GM18511 (cell line): ENCODE measurements at regions not wholly inside any gene's neighbourhood (a gene's known extent, or its start where the extent isn't known, plus 50 kb on each side); places are given as distances from the start of the nearest gene placed in this dataset.

Experiments used
- ATAC-seq: cut with Tn5 transposase; IDR thresholded peaks from one replicate; pipeline ENCODE4 v1.9.1; 2021; ENCODE audit warnings: mild to moderate bottlenecking, moderate library complexity; ENCODE audit not compliant: unreplicated experiment

DNA sequence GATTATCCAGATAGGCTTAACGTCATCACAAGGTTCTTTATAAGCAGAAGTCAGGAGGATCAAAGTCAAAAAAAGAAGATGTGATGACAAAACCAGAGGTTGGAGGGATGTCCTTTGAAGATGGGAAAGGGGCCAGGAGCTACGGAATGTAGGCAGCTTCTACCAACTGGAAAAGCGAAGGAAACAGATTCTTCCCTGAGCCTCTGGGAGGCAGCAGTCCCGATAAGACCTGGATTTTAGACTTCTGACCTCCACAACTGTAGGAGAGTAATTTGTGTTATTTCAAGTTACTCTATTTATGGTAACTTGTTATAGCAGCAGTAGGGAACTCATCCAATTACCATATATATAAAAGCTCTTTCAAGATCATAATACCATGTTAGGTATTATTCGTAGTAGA is 98.8 kb upstream of the MYCBP2 start:
- ATAC-seq: no peak

DNA sequence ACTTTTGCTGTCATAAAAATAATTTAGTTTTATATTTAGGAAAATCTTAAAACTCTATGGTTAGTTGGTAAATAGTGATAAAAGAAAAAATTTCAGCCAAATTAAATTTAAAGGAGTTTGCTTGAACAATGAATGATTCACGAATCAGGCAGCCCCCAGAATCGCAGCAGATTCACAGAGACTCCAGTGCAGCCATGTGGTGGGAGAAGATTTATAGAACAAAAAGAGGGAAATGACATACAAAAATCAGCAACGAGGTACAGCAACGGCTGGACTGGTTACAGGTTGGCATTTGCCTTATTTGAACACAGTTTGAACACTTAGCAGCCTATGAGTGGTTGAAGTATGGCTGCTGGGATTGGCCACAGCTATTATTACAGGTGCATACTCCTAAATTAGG is 96.4 kb upstream of the MYCBP2 start:
- ATAC-seq: no peak

GRCh38 chr13:77422724-77423123 is 95.8 kb upstream of the MYCBP2 start:
- ATAC-seq: no peak

DNA sequence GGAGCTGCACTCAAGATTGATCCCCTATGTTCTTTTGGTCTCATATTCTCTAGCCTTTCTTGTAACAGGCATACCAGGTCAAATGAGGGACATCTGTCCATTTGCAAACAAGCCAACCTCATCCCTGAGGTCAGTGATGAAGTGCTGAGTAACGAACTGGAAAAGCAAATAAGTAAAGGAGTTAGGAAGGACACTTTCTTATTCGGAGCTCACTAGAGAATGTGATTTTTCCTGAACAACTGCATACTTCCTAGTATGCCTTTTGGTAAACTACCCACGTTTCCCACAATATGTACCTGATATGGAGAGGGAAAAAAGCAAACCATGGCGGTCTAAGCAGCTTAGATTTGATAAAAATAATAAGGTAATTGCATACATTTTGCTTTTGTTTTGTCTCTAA is 91.0 kb upstream of the MYCBP2 start:
- ATAC-seq: no peak

GRCh38 chr13:77416666-77417212 is 89.8 kb upstream of the MYCBP2 start:
- ATAC-seq: no peak

GRCh38 chr13:77415253-77416071 is 88.6 kb upstream of the MYCBP2 start:
- peak; percentile 91 for ATAC-seq

- ATAC-seq: no peak
These were observed 86.0 kb upstream of the MYCBP2 start for GRCh38 chr13:77412860-77413259.

DNA sequence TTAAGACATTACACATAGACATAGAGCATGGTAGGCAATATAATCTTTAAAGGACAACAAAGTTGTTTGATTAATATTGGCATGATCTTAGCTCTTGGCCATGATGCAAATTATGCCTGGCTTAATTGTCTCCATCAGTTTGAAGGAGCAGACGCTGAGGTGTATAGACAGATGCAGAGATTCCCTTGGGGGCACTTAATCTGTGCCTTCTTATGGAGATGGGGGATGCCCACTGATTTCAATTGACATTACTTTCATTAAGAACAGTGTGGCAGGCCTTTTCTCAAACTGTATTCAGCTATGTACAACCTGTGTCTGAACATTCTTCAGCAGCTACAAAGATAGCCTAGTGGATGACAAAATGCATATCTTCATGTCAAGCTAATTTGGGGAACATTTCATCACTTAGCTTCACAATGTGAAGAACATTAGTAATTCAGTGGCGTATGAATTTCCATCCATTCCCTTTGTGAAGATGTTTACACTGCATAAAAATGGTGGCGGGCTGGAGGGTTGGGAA is 85.3 kb upstream of the MYCBP2 start:
- no peak for ATAC-seq

GRCh38 chr13:77409412-77409811 is 82.5 kb upstream of the MYCBP2 start:
- no peak for ATAC-seq

DNA sequence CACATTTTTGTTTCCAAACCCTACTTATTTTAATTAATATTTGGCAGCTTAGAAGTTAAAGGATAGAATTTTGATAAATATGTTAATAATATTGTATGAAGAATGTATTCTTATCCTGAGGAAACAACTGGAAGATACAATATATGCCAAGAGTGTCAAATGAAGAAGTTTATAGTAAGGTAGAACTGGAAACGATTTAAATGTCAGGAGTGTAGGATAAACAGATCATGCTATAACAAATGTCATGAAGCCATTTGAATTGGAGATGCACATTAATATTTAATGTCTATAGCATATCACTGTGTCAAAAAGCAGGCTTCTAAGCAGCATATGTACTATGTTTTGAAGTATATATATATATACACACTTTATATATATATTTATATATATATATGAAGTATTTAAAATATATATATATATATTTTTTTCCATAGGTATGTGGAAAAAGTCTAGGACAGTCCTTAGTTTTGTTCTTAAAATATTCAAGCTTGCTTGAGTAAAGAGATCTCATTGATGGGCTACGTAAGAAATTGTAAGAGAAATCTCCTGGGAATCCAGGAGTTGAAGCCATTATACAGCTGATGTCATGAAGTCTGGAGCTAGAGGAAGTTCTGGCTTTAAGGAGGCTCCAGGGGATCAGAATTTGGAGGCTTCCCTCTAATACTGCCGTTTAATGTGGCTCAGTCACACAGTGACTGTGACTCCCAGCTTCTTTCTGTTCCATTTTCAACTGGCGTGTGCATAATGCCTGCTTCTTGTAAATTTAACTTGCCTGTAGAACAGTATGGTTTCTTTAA is 79.9 kb upstream of the MYCBP2 start:
- ATAC-seq: no peak

- ATAC-seq: no peak
These were observed 72.1 kb upstream of the MYCBP2 start for GRCh38 chr13:77398825-77399620.

DNA sequence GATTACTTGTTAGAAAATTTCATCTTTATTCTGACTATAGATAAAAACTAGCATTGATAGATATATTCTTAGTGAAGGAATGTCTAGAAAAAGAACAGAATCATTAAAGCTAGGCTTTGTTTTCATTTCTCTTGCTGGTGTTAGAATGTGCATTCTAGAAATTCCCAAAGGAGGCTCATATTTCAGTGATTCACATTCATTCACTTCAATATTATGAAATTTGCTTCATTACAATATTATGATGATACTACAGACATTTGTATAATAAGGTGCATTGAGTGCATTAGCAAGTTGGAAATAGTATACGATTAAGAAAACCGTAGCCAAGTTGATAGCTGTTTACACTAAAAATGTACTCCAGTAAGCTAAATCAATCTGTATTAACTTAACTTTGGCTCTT is 70.7 kb upstream of the MYCBP2 start:
- ATAC-seq: no peak

DNA sequence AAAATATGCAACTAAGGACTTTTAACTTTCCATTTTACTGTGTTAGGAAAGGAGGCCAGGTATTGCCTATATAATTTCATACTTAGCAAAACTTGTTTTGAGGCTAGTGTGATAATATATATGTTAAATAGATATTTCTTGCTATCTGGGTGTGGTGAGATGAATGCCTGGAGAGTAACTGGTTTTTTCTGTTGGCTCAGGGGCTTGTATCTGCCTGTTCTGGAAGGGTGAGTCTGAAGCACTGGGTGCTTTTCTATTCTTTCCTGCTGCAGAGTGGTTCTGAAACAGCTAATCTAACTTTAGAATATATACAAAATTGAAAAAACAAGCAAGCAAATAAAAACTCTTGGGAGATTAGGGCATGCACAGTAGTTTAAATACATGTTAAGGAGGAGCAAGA is 64.6 kb upstream of the MYCBP2 start:
- ATAC-seq: no peak

DNA sequence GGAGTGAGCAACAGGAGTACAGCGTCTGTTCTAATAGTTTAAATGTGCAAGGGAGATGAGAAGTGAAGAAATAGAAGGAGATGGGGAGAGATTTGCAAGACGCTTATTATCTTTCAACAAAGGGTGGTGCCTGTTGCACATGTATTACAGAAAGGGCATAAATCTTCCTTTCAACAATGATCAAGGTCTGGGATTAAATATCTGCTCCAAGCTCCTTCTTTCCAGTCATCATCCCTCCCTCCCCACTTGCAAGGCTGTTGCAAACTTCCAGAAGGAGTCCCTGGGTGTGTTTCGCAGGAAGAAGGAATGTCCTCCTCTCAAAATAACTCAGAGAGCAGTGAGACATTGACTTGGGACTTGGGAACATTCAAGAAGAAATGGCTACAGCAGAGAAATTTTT is 63.5 kb upstream of the MYCBP2 start:
- ATAC-seq: no peak

DNA sequence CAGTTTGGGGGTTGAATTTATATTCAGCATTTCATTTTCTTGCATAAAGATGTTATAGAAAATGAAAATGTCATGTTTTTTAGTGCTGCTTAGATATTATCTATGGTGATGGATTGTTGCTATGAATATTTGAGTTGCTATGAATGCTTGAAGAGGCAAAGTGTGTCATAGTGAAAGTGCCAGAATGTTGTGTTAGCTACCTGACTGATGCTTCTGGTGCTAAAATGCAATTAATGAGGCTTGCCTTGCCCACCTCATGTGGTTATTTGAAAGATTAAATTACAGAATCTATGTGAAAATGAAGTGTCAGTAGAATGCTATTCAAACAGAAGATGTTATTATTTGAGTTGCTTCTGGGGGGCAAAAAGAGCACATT is 62.7 kb upstream of the MYCBP2 start:
- ATAC-seq: peak; percentile 84

- ATAC-seq: peak; percentile 28
These were observed 62.2 kb upstream of the MYCBP2 start for GRCh38 chr13:77388944-77389624.

DNA sequence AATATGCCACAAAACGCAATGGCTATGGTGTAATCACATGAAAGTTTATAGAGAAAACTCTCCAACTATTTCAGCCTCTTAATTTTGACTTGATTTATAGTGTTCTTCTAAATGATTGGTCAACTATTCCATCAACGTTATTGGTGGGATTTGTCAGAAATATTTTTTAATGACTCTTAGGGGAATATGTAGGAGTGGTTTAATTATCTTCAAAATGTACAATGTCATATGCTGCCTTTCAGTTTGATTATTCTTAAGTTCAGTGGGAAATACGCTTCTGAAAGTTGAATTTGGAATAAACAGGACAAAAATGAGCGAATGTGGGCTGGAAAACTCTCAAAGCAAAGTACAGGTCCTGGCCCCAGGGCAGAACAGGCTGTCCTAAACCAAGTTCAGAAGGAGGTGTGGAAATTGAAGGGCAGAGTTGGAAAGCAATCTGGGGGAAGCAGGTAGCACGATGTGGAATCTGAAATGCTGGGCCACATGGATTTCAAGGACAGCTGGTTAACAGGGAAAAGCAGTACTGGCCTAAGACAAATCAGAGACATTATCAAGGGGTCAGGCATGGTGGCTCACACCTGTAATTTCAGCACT is 60.8 kb upstream of the MYCBP2 start:
- no peak for ATAC-seq

DNA sequence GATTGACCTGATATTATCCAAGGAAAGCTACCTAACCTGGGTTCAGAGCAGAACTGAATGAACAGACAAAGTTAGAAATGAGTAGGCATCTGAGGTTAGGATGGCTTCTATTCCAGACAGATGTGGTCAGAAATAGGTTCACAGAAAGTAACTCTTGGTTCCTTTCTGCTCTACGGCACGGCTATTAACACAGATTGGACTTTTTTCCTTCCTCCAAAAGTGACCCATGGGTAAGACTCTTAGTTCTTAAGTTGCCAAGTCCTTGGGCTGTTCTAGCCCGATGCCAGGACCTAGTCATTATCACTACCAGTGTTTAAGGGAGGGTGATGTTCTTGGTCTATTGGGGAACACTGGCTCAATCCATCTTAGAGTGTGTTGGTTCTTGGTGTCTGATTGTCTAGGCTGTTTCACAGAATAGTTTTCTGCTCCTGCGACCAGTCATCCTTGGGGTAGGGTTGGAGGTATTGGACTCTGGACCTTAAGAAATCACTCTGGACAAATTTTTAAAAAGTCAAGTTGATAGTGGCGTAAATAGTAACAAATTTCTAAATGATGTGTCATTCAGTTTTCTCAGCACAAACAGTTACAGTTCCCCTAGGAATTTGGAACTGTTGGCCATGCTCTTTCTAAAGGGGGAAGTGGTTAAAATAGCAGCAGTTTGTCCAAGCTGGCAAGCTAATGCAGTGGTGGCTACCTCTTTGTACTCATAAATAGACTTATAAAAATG is 60.1 kb upstream of the MYCBP2 start:
- ATAC-seq: peak; percentile 53

DNA sequence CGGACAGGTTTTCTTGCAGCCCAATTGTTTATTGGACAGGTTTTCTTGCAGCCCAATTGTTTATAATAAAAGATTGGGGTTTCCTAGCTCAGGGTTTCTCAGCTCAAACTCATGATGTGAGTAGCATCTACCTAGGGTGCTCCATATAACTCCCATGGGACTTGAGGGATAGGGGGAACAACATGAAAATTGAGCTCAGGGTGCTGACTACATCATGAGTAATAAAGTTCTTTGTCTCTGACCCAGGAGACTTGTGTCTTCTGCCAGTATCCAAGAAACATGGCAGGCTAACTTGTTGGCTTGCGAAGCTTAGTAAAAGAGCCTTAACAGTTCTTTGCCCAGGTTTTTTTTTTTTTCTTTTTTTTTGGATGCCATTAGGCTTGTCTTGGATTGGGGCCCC is 59.2 kb upstream of the MYCBP2 start:
- ATAC-seq: no peak
